ENCODE measurements at regions not wholly inside any gene's neighbourhood (a gene's known extent, or its start where the extent isn't known, plus 50 kb on each side); places are given as distances from the start of the nearest gene placed in this dataset.
"Not testable (repeated sequence)": the region's sequence is repeated elsewhere in the genome, so short reads cannot be mapped to it uniquely, and the experiment has no call there.

GRCh38 chr15:96213896-96214295 is 116.6 kb upstream of the NR2F2 start:
- TF ChIP-seq CTCF (IDR thresholded peaks at IDR 0.05): no peak
- no peak for TF ChIP-seq POLR2A (IDR thresholded peaks at IDR 0.05)
- intact Hi-C loops (cut with DNase I): no loop called here
- DNase-seq (no peak), ATAC-seq (no peak)
- Histone ChIP-seq H3K4me1 (peaks cover 16% of the 10 kb centered on the region), H3K4me3 (no peak overlapping the region), H3K27ac (no peak overlapping the region), H3K27me3 (no peaks in the 10 kb centered on the region), H3K9me3 (no peaks in the 10 kb centered on the region), H3K36me3 (replicated peaks in 1 of 2; ENCODE audit: insufficient read depth in 1 of 2, low read depth in 2 of 2) (no peaks in the 10 kb centered on the region)
- WGBS, 2 donors: 80 to 85% methylated on average over 4 of the region's 4 CpGs

GRCh38 chr15:96216481-96216880 is 114.0 kb upstream of the NR2F2 start:
- H3K36me3 ChIP-seq (replicated peaks in 1 of 2; ENCODE audit: insufficient read depth in 1 of 2, low read depth in 2 of 2); H3K27me3 ChIP-seq; H3K4me1 ChIP-seq; H3K9me3 ChIP-seq; H3K27ac ChIP-seq; ATAC-seq; H3K4me3 ChIP-seq; intact Hi-C loops (cut with DNase I); DNase-seq: not testable (repeated sequence)
- WGBS, 2 donors: 92 to 100% methylated on average over 1 of the region's 1 CpG

GRCh38 chr15:96217983-96218382 is 112.5 kb upstream of the NR2F2 start:
- no peak for ATAC-seq
- no peak overlapping the region for H3K4me3 ChIP-seq
- TF ChIP-seq CTCF (IDR thresholded peaks at IDR 0.05): no peak
- no peak for TF ChIP-seq POLR2A (IDR thresholded peaks at IDR 0.05)
- no peaks in the 10 kb centered on the region for H3K36me3 ChIP-seq (replicated peaks in 1 of 2; ENCODE audit: insufficient read depth in 1 of 2, low read depth in 2 of 2)
- DNase-seq: no peak
- H3K4me1 ChIP-seq: peaks cover 8% of the 10 kb centered on the region
- no peaks in the 10 kb centered on the region for H3K9me3 ChIP-seq
- intact Hi-C loops (cut with DNase I): no loop called here
- H3K27me3 ChIP-seq: no peaks in the 10 kb centered on the region
- no peak overlapping the region for H3K27ac ChIP-seq
- 100% methylated on average over 1 of the region's 1 CpG for WGBS, 2 donors

GRCh38 chr15:96218623-96219455 is 111.7 kb upstream of the NR2F2 start:
- intact Hi-C loops (cut with DNase I): no loop called here
- H3K27me3 ChIP-seq: no peaks in the 10 kb centered on the region
- no peaks in the 10 kb centered on the region for H3K9me3 ChIP-seq
- H3K36me3 ChIP-seq (replicated peaks in 1 of 2; ENCODE audit: insufficient read depth in 1 of 2, low read depth in 2 of 2): no peaks in the 10 kb centered on the region
- no peak for TF ChIP-seq POLR2A (IDR thresholded peaks at IDR 0.05)
- TF ChIP-seq CTCF (IDR thresholded peaks at IDR 0.05): no peak
- H3K27ac ChIP-seq: no peak overlapping the region
- DNase-seq (no peak), ATAC-seq (no peak)
- 50 to 55% methylated on average over 5 of the region's 5 CpGs for WGBS, 2 donors
- no peak overlapping the region for H3K4me3 ChIP-seq
- H3K4me1 ChIP-seq: peaks cover 8% of the 10 kb centered on the region

GRCh38 chr15:96219681-96220080 is 110.8 kb upstream of the NR2F2 start:
- no peak overlapping the region for H3K4me3 ChIP-seq
- DNase-seq (no peak), ATAC-seq (no peak)
- H3K27me3 ChIP-seq: no peaks in the 10 kb centered on the region
- peaks cover 8% of the 10 kb centered on the region for H3K4me1 ChIP-seq
- TF ChIP-seq POLR2A (IDR thresholded peaks at IDR 0.05) (no peak), CTCF (IDR thresholded peaks at IDR 0.05) (no peak)
- intact Hi-C loops (cut with DNase I): no loop called here
- WGBS, 2 donors: 91 to 92% methylated on average over 3 of the region's 3 CpGs
- H3K27ac ChIP-seq: no peak overlapping the region
- H3K36me3 ChIP-seq (replicated peaks in 1 of 2; ENCODE audit: insufficient read depth in 1 of 2, low read depth in 2 of 2): no peaks in the 10 kb centered on the region
- no peaks in the 10 kb centered on the region for H3K9me3 ChIP-seq

Data from body of pancreas (tissue), 4 donors.